Nephron progenitor cell (in vitro differentiated cells): ENCODE measurements at regions not wholly inside any gene's neighbourhood (a gene's known extent, or its start where the extent isn't known, plus 50 kb on each side); places are given as distances from the start of the nearest gene placed in this dataset.

Experiments
- DNase-seq: peaks from one replicate; pipeline ENCODE4 v3.0.0; 2021
- H3K27ac Mint-ChIP-seq: 2 replicates; pipeline ENCODE4 v1.8.0; 2021; ENCODE audit warnings: mild to moderate bottlenecking, moderate library complexity, mixed read lengths
- H3K27me3 Mint-ChIP-seq: 2 replicates; pipeline ENCODE4 v1.8.0; 2021; ENCODE audit warnings: mild to moderate bottlenecking, low read depth, mixed read lengths; ENCODE audit not compliant: poor library complexity
- H3K36me3 Mint-ChIP-seq: 2 replicates; pipeline ENCODE4 v1.8.0; 2021; ENCODE audit warnings: low read depth, mixed read lengths
- H3K4me1 Mint-ChIP-seq: 2 replicates; pipeline ENCODE4 v1.8.0; 2021; ENCODE audit warnings: mixed read lengths
- H3K4me3 Mint-ChIP-seq: 2 replicates; pipeline ENCODE4 v1.8.0; 2021; ENCODE audit warnings: mild to moderate bottlenecking, moderate library complexity, mixed read lengths
- H3K9me3 Mint-ChIP-seq: 2 replicates; pipeline ENCODE4 v1.8.0; 2021; ENCODE audit warnings: mild to moderate bottlenecking, moderate library complexity, mixed read lengths
- TF ChIP-seq, protein P1 (sequence below): fragments of 200-600 bp; sonication (generic); IDR thresholded peaks from 2 replicates; pipeline ENCODE4 v1.5.0; 2021; ENCODE audit warnings: antibody characterized with exemption

DNA sequence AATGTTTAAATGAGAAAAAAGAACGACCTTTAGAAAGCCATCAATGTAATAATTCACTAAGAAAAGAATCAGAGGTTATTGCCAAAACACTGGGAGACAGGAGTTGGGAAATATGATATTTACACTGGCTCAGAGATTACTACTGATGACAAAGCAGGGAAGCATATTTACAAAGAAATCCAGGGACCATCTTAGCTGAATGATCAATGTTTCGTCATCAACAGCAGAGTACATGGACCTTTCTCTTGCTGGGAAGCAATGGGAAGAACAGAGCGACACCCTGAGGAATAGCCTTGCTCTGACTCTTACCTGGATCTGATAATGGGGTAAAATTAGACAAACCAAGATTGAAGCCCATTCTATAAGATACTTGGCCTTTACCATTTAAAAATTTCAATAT is 1293.5 kb downstream of the XPNPEP1 start:
- TF ChIP-seq, protein P1, sequence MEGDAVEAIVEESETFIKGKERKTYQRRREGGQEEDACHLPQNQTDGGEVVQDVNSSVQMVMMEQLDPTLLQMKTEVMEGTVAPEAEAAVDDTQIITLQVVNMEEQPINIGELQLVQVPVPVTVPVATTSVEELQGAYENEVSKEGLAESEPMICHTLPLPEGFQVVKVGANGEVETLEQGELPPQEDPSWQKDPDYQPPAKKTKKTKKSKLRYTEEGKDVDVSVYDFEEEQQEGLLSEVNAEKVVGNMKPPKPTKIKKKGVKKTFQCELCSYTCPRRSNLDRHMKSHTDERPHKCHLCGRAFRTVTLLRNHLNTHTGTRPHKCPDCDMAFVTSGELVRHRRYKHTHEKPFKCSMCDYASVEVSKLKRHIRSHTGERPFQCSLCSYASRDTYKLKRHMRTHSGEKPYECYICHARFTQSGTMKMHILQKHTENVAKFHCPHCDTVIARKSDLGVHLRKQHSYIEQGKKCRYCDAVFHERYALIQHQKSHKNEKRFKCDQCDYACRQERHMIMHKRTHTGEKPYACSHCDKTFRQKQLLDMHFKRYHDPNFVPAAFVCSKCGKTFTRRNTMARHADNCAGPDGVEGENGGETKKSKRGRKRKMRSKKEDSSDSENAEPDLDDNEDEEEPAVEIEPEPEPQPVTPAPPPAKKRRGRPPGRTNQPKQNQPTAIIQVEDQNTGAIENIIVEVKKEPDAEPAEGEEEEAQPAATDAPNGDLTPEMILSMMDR, result no peak
- Mint-ChIP-seq H3K4me1 (peaks cover 23% of the 10 kb centered on the region), H3K27me3 (peaks cover 10% of the 10 kb centered on the region), H3K27ac (no peak overlapping the region), H3K36me3 (no peaks in the 10 kb centered on the region), H3K4me3 (no peak overlapping the region), H3K9me3 (no peaks in the 10 kb centered on the region)
- no peak for DNase-seq

DNA sequence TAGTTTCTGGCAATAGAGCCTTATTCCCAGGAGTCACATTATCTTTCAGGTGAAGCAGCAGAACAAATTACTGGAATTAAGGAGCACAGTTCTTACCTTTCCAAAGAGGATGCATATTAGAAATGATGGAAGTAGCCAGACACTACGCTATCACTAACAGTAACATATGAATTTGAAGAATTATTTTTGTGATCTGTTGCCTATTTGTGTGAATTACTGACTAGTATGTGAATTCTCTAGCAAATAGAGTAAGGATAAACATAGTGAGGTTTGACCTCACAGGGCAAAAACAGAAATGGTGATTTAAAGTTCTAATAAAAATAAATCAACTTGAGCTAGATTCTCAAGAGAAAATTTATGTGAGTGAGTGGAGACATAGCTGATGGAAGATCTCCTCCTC is 1299.3 kb downstream of the XPNPEP1 start:
- TF ChIP-seq, protein P1, result no peak
- no peak for DNase-seq
- Mint-ChIP-seq H3K4me1 (no peaks in the 10 kb centered on the region), H3K36me3 (no peaks in the 10 kb centered on the region), H3K27ac (no peak overlapping the region), H3K27me3 (peaks cover 4% of the 10 kb centered on the region), H3K9me3 (no peaks in the 10 kb centered on the region), H3K4me3 (no peak overlapping the region)

DNA sequence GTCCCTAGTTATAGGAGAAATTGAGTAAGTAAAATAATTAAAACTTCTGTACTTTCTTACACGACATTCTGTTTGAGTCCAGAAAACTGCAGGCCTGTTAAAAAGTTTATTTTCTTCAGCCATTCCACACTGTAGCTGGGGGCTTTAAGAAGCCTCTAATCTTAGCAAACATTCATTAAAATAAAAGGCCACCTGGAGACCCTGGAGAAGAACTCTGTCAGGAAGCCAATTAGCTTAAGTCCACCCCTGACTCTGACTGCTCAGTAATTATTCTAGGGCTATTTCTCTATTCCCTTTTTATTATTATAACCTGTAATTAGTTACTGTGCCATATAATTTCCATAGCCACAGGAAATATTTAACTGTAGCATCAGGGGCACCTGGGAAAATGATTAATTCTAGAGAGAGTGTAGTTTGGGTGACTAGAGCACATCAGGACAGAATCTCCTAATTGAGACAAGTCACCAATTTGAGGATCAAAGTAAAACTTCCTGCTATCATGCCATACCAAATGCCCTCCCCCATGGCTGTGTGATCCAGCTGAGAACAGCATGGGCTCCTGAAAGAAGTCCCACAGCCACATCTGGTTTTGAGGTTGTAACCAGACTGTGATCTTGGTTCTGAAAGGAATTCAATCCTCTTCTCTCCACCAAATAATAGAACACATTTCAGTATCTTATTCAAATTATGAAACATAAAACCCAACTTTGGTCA is 1302.3 kb downstream of the XPNPEP1 start:
- Mint-ChIP-seq H3K4me3 (no peak overlapping the region), H3K36me3 (no peaks in the 10 kb centered on the region), H3K27me3 (peaks cover 4% of the 10 kb centered on the region), H3K4me1 (no peaks in the 10 kb centered on the region), H3K9me3 (no peaks in the 10 kb centered on the region), H3K27ac (no peak overlapping the region)
- DNase-seq, result no peak
- TF ChIP-seq, protein P1, result no peak

DNA sequence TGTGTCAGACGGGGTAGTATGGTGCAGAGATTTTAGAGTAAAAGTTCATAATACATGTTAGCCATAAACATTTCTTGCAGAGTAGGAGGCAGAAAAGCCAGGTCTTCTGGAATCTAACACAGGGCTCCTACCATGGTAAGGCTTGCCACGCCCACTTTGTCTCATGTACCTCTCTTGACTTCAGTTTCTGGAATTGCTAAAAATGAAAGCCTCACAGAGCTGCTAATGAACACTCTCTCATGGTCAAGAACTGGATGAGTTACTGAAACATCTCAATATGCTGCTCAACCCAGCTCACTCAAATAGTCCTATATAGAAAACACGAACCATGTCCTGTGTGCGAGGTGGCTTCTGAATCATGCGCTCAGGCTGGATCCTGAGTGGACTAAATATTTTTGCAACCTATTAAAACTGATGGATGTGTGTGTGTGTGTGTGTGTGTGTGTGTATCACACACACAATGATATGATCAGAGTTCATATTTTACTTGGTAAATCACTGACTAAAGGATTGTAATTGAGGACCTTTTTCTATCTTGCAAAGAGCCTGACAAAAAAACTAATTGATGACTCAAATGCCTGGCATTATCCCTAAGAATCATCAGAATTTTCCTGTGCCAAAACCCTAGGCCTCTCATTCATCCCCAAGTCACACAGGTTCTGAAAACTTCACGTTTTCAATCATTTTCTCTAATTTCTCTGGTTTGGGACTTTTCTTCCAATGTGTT is 1306.6 kb downstream of the XPNPEP1 start:
- TF ChIP-seq, protein P1, result no peak
- Mint-ChIP-seq H3K4me3 (no peak overlapping the region), H3K9me3 (no peaks in the 10 kb centered on the region), H3K27ac (no peak overlapping the region), H3K4me1 (no peaks in the 10 kb centered on the region), H3K36me3 (no peaks in the 10 kb centered on the region), H3K27me3 (no peaks in the 10 kb centered on the region)
- no peak for DNase-seq

DNA sequence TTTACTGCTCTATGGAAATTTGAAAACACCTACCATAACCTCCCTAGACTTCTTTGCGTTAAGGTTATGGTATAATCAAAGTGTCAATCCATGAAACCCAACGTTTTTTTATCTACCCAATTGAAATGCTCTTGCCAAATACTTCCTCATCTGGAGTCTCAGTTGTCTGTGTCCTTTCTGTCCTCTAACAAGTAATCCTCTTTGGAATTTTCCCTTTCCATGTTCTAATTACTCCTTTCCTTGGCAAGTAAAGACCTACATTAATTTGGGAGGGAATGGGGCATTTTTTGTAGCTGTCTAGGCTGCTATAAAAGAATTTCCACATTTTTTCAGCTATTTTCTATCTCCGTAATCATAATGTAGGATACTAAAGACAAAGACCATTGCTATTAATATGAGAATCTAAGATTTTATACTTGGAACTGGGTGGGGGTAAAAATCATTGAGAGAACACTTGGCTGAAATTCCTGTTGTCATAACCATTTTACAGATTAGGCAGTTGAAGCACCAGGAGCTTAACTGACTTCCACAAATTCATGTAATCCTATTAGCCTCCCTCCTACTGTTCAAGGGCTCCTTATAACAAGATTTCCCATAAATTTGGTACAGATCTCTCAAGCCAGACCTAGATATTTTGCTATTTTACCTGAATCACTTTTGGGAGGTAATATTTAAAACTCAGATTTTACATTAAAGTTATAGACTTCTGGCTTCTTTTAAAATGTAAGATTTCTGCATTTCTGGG is 1307.6 kb downstream of the XPNPEP1 start:
- Mint-ChIP-seq H3K4me3 (no peak overlapping the region), H3K9me3 (no peaks in the 10 kb centered on the region), H3K4me1 (no peaks in the 10 kb centered on the region), H3K36me3 (no peaks in the 10 kb centered on the region), H3K27me3 (no peaks in the 10 kb centered on the region), H3K27ac (no peak overlapping the region)
- no peak for DNase-seq
- TF ChIP-seq, protein P1, result no peak
